Endothelial cell of umbilical vein (primary cell): ENCODE measurements at regions not wholly inside any gene's neighbourhood (a gene's known extent, or its start where the extent isn't known, plus 50 kb on each side); places are given as distances from the start of the nearest gene placed in this dataset.

Experiments
- BruUV-seq: library from RNA; stranded (reverse); fragments of 400-500 nt; replicated peaks from 2 replicates; lab custom pipeline; 2021; lab: Mats Ljungman, UMichigan
- CTCF ChIA-PET: fragments of 300-600, 350-600 bp; sonication (Branson Sonifier 250); formaldehyde crosslinking; loops from one replicate; lab custom pipeline; 2021; ENCODE audit warnings: antibody characterized with exemption, inconsistent platforms; lab: Charles Lee
- POLR2A ChIA-PET: fragments of 300-600, 350-600 bp; sonication (Branson Sonifier 250); formaldehyde crosslinking; loops from one replicate; lab custom pipeline; 2021; ENCODE audit warnings: antibody characterized with exemption, inconsistent platforms; lab: Charles Lee
- DNase-seq: peaks from one replicate; pipeline ENCODE4 v3.0.0-alpha.2; 2011; ENCODE audit warnings: low read depth, low spot score
- FAIRE-seq: peaks from 2 replicates; lab custom pipeline; 2011; peaks lifted over from hg19 to GRCh38; lab: Jason Lieb, UNC
- H2AFZ ChIP-seq: 2 replicates; pipeline ENCODE4 v1.6.0; 2012; ENCODE audit warnings: low read depth, low read length, control low read depth, inconsistent platforms
- H3K27ac ChIP-seq: 2 replicates; pipeline ENCODE4 v1.5.1; 2011; ENCODE audit warnings: low read depth, mild to moderate bottlenecking, control low read depth, low read length, moderate library complexity; ENCODE audit not compliant: insufficient read depth
- H3K27me3 ChIP-seq, 2 experiments: 2 replicates each; pipeline versions ENCODE4 v1.6.0 to v1.6.1; 2011; ENCODE audit warnings: low read length in 2 of 2, mixed read lengths in 1 of 2; ENCODE audit not compliant: control insufficient read depth in 2 of 2, insufficient read depth in 2 of 2
- H3K36me3 ChIP-seq, 2 experiments: 2 replicates in 1 of 2; 3 replicates in 1 of 2; pipeline ENCODE4 v1.5.1; 2011; ENCODE audit warnings: low read length in 2 of 2, mild to moderate bottlenecking in 1 of 2, moderate library complexity in 1 of 2; ENCODE audit not compliant: control insufficient read depth in 2 of 2, insufficient read depth in 2 of 2; ENCODE audit errors: extremely low read depth in 1 of 2
- H3K4me1 ChIP-seq: 3 replicates; pipeline ENCODE4 v1.5.1; 2011; ENCODE audit warnings: mild to moderate bottlenecking, low read length; ENCODE audit not compliant: control insufficient read depth, insufficient read depth; ENCODE audit errors: extremely low read depth
- H3K4me2 ChIP-seq: 2 replicates; pipeline ENCODE4 v1.6.1; 2011; ENCODE audit warnings: low read length, control low read depth, mixed read lengths; ENCODE audit not compliant: insufficient read depth
- H3K4me3 ChIP-seq, 3 experiments: fragments of 200-600 bp in 1 of 3; sonication (generic), shearing (Covaris generic) in 1 of 3; replicated peaks in 1 of 3; 2 replicates each; pipeline ENCODE4 v1.5.1; 2011 to 2016; ENCODE audit warnings: control low read depth in 3 of 3, low read length in 3 of 3, mild to moderate bottlenecking in 2 of 3, inconsistent platforms in 1 of 3, low read depth in 1 of 3, moderate library complexity in 1 of 3; ENCODE audit not compliant: insufficient read depth in 1 of 3
- H3K79me2 ChIP-seq: 2 replicates; pipeline ENCODE4 v1.6.0; 2012; ENCODE audit warnings: low read length, inconsistent platforms; ENCODE audit not compliant: control insufficient read depth, insufficient read depth
- H3K9ac ChIP-seq: replicated peaks from 2 replicates; pipeline ENCODE3; 2011; ENCODE audit warnings: low read length, control low read depth; ENCODE audit not compliant: insufficient read depth; ENCODE audit errors: extremely low read depth
- H3K9me1 ChIP-seq: replicated peaks from 3 replicates; pipeline ENCODE4 v1.6.0; 2011; ENCODE audit warnings: mild to moderate bottlenecking, low read length; ENCODE audit not compliant: control insufficient read depth, insufficient read depth; ENCODE audit errors: extremely low read depth
- H3K9me3 ChIP-seq: replicated peaks from 2 replicates; pipeline ENCODE4 v1.5.1; 2012; ENCODE audit warnings: low read length, inconsistent platforms; ENCODE audit not compliant: control insufficient read depth, insufficient read depth
- H4K20me1 ChIP-seq: replicated peaks from 2 replicates; pipeline ENCODE3; 2011; ENCODE audit warnings: mild to moderate bottlenecking, low read length; ENCODE audit not compliant: control insufficient read depth, insufficient read depth; ENCODE audit errors: extremely low read depth
- CTCF ChIP-seq, 2 donors: IDR thresholded peaks; 1 replicate in 1 of 2; 2 replicates in 1 of 2; pipeline ENCODE4 v1.5.1; 2011; ENCODE audit warnings: low read length in 2 of 2, mild to moderate bottlenecking in 2 of 2, moderate library complexity in 2 of 2, control low read depth in 1 of 2, inconsistent platforms in 1 of 2, low read depth in 1 of 2; ENCODE audit not compliant: insufficient read depth in 1 of 2; ENCODE audit errors: extremely low read depth in 1 of 2
- EZH2 ChIP-seq: IDR thresholded peaks from 2 replicates; pipeline ENCODE4 v1.6.1; 2012; ENCODE audit warnings: borderline replicate concordance, low read depth, mild to moderate bottlenecking, moderate library complexity, low read length, inconsistent platforms; ENCODE audit not compliant: severe bottlenecking
- FOS ChIP-seq: IDR thresholded peaks from 2 replicates; pipeline ENCODE4 v1.6.1; 2011; ENCODE audit warnings: mild to moderate bottlenecking, low read length, moderate library complexity, borderline replicate concordance; ENCODE audit not compliant: insufficient read depth
- GATA2 ChIP-seq: IDR thresholded peaks from 2 replicates; pipeline ENCODE4 v1.7.0; 2011; ENCODE audit warnings: low read depth, mild to moderate bottlenecking, moderate library complexity, mixed read lengths, low read length; ENCODE audit not compliant: insufficient read length, insufficient read depth
- MAX ChIP-seq: IDR thresholded peaks from 2 replicates; pipeline ENCODE4 v1.6.1; 2011; ENCODE audit not compliant: insufficient read depth, insufficient read length
- POLR2A ChIP-seq: IDR thresholded peaks from 2 replicates; pipeline ENCODE4 v1.6.1; 2012; ENCODE audit warnings: low read depth, mild to moderate bottlenecking, control low read depth, low read length
- POLR2AphosphoS5 ChIP-seq: IDR thresholded peaks from 2 replicates; pipeline ENCODE4 v1.6.1; 2012; ENCODE audit warnings: low read depth, mild to moderate bottlenecking, control low read depth, low read length, moderate library complexity; ENCODE audit not compliant: insufficient read depth
- dilution Hi-C: fragments of 300-500 bp; cut with MboI; formaldehyde crosslinking; loops from one replicate; pipeline ENCODE4 v1.15.0; 2019; ENCODE audit warnings: low sequenced_read_pairs; ENCODE audit not compliant: extremely low pct_ligation_motif_present
- intact Hi-C: fragments of 100-400 bp; cut with micrococcal nuclease; formaldehyde crosslinking; loops from one replicate; pipeline ENCODE4 v1.10.0; 2022

GRCh38 chr2:3039188-3040065 is 338.2 kb downstream of the EIPR1 start:
- Histone ChIP-seq H3K27me3 (no peaks in the 10 kb centered on the region), H3K36me3 (no peaks in the 10 kb centered on the region), H3K9ac (no peak overlapping the region), H3K9me1 (no peaks in the 10 kb centered on the region), H2AFZ (no peak overlapping the region), H3K79me2 (no peaks in the 10 kb centered on the region), H3K4me2 (no peak overlapping the region), H3K27ac (no peak overlapping the region), H4K20me1 (no peaks in the 10 kb centered on the region), H3K4me3 (no peak overlapping the region), H3K4me1 (no peaks in the 10 kb centered on the region), H3K9me3 (peaks cover 4% of the 10 kb centered on the region)
- FAIRE-seq (no peak), DNase-seq (no peak)
- dilution Hi-C loops (no loop called here), intact Hi-C loops (no loop called here)
- CTCF ChIA-PET, result no interaction called here
- POLR2A ChIA-PET, result no interaction called here
- no peak for TF ChIP-seq POLR2A
- BruUV-seq, result no TSS peak

DNA sequence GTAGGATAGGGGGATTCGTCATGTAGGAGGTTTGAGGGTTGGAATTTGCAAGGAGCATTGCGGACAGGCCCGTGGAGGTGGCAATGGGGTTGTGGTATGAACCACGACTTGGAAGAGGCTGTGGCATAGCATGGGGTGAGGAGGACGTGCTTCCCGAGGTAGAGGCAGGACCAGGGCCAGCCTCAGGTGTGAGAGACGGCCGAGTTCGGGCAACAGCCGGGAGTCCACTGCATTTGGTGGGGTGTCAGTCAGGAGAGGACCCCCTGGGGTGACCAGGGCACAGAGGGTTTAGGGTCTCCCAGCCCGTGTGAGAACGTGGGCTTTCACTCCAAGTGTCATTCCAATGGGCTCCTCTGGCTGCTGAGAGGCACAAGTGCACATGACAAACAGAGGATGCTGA is 339.0 kb downstream of the EIPR1 start:
- DNase-seq (no peak), FAIRE-seq (no peak)
- intact Hi-C loops, result no loop called here

More for the DNA sequence above, 339.0 kb downstream of the EIPR1 start:
- H3K4me2 ChIP-seq, result no peak overlapping the region
- H3K79me2 ChIP-seq, result no peaks in the 10 kb centered on the region
- H3K4me3 ChIP-seq, result no peak overlapping the region
- BruUV-seq, result no TSS peak
- no peak overlapping the region for H3K27ac ChIP-seq
- H3K4me1 ChIP-seq, result no peaks in the 10 kb centered on the region
- H2AFZ ChIP-seq, result no peak overlapping the region
- no peak overlapping the region for H3K9ac ChIP-seq
- CTCF ChIA-PET, result no interaction called here
- dilution Hi-C loops, result no loop called here
- no peak for TF ChIP-seq POLR2AphosphoS5
- TF ChIP-seq EZH2, result no peak
- TF ChIP-seq POLR2A, result no peak
- TF ChIP-seq MAX, result no peak
- no peak for TF ChIP-seq GATA2
- no peak for TF ChIP-seq FOS
- no peak for TF ChIP-seq CTCF (IDR thresholded peaks at IDR 0.05; ENCODE audit: extremely low read depth in 1 of 2, insufficient read depth in 1 of 2, low read depth in 1 of 2, low read length in 2 of 2)
- H3K9me3 ChIP-seq, result peaks cover 2% of the 10 kb centered on the region
- H4K20me1 ChIP-seq, result no peaks in the 10 kb centered on the region
- H3K27me3 ChIP-seq, result no peaks in the 10 kb centered on the region
- no peaks in the 10 kb centered on the region for H3K9me1 ChIP-seq
- no peaks in the 10 kb centered on the region for H3K36me3 ChIP-seq
- POLR2A ChIA-PET, result no interaction called here
